ENCODE measurements at regions not wholly inside any gene's neighbourhood (a gene's known extent, or its start where the extent isn't known, plus 50 kb on each side); places are given as distances from the start of the nearest gene placed in this dataset.
A peak's percentile ranks its signal among the peaks of the same experiment; 100 is the strongest.

DNA sequence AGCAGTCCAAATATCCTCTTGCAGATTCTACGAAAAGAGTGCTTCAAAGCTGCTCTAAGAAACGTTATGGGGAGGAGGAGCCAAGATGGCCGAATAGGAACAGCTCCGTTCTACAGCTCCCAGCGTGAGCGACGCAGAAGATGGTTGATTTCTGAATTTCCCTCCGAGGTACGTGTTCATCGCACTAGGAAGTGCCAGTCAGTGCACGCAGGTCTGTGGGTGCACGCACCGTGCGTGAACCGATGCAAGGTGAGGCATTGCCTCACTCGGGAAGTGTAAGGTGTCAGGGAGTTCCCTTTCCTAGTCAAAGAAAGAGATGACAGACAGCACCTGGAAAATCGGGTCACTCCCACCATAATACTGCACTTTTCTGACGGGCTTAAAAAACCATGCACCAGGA, 272.1 kb upstream of the DEFB115 start:
- no peaks in the 10 kb centered on the region for H3K27me3 ChIP-seq (replicated peaks in 1 of 4; ENCODE audit: control insufficient read depth in 3 of 4, extremely low read depth in 1 of 4, insufficient read depth in 3 of 4, low read length in 3 of 4)
- CTCF ChIA-PET (ENCODE audit: partially characterized antibody): no interaction called here
- H2BK12ac ChIP-seq (ENCODE audit: low read depth, low read length): no peak overlapping the region
- no peaks in the 10 kb centered on the region for H3K79me1 ChIP-seq (ENCODE audit: low read depth, low read length)
- no peaks in the 10 kb centered on the region for H3K23me2 ChIP-seq (ENCODE audit: low read depth, low read length)
- no peak overlapping the region for H3K9ac ChIP-seq (replicated peaks in 1 of 4; ENCODE audit: extremely low read depth in 1 of 4, low read depth in 3 of 4, low read length in 3 of 4)
- no peak overlapping the region for H3K56ac ChIP-seq (replicated peaks; ENCODE audit: insufficient read length, low read depth, low read length)
- H3K4me3 ChIP-seq (ENCODE audit: extremely low read depth in 1 of 4, insufficient read depth in 2 of 4, low read depth in 3 of 4, low read length in 4 of 4): no peak overlapping the region
- no peak overlapping the region for H3K4ac ChIP-seq (replicated peaks; ENCODE audit: insufficient read length, low read depth, low read length)
- no peak overlapping the region for H3K14ac ChIP-seq (ENCODE audit: insufficient read length)
- no peak overlapping the region for H2BK20ac ChIP-seq (ENCODE audit: low read length)
- no peak overlapping the region for H3K4me2 ChIP-seq (ENCODE audit: insufficient read depth in 1 of 2, low read depth in 2 of 2, low read length in 2 of 2)
- no peak overlapping the region for H4K5ac ChIP-seq (ENCODE audit: insufficient read length, low read depth, low read length)
- H4K8ac ChIP-seq (ENCODE audit: extremely low read depth, insufficient read depth, low read length): no peak overlapping the region
- H4K91ac ChIP-seq (replicated peaks; ENCODE audit: insufficient read length, low read length): no peak overlapping the region
- no peak overlapping the region for H2BK5ac ChIP-seq (ENCODE audit: low read depth, low read length)
- FAIRE-seq: no peak
- no peak overlapping the region for H3K27ac ChIP-seq (ENCODE audit: low read depth, low read length)
- no peak overlapping the region for H2BK15ac ChIP-seq (ENCODE audit: low read length)
- DNase-seq (ENCODE audit: low read depth in 1 of 2, low spot score in 2 of 2): peak in 1 of 2 experiments; percentile 34
- POLR2A ChIA-PET (ENCODE audit: partially characterized antibody): no interaction called here
- H3K9me3 ChIP-seq (ENCODE audit: insufficient read depth in 2 of 2, low read depth in 1 of 2, low read length in 1 of 2): peaks cover 18 to 19% of the 10 kb centered on the region in 2 experiments; a peak in 3 of 4 replicates
- no peak overlapping the region for H2AK5ac ChIP-seq (ENCODE audit: low read depth, low read length)
- H3K18ac ChIP-seq (ENCODE audit: extremely low read depth, low read length): no peak overlapping the region
- no peaks in the 10 kb centered on the region for H3K79me2 ChIP-seq (ENCODE audit: control insufficient read depth in 1 of 2, insufficient read depth in 2 of 2, low read length in 2 of 2)
- no peaks in the 10 kb centered on the region for H3K36me3 ChIP-seq (ENCODE audit: control insufficient read depth in 2 of 4, insufficient read depth in 4 of 4, low read length in 3 of 4)
- H3K4me1 ChIP-seq (replicated peaks in 1 of 4; ENCODE audit: control insufficient read depth in 3 of 4, insufficient read depth in 4 of 4, low read length in 3 of 4): no peaks in the 10 kb centered on the region
- H3K23ac ChIP-seq (ENCODE audit: insufficient read length): no peak overlapping the region
- no peaks in the 10 kb centered on the region for H4K20me1 ChIP-seq (replicated peaks in 1 of 2; ENCODE audit: control insufficient read depth in 1 of 2, insufficient read depth in 2 of 2, low read length in 2 of 2)
- no peak overlapping the region for H2AFZ ChIP-seq (ENCODE audit: low read length)
- 90% methylated on average over 13 of the region's 18 CpGs; no CpG with 5 or more reads in 1 of the 2 experiments for WGBS, 2 experiments (ENCODE audit: extremely low coverage in 1 of 2, insufficient coverage in 1 of 2, insufficient read length in 1 of 2, insufficient replicate concordance in 2 of 2, low coverage in 1 of 2, low lambda C conversion rate in 2 of 2, missing lambda C conversion rate in 1 of 2)
- no peak overlapping the region for H2BK120ac ChIP-seq (replicated peaks; ENCODE audit: low read depth, low read length)
- TF ChIP-seq PHF8 (conservative IDR thresholded peaks at IDR 0.05; ENCODE audit: low read depth, low read length) (no peak), POLR2AphosphoS5 (IDR thresholded peaks at IDR 0.05; ENCODE audit: low read depth, low read length) (no peak), ASH2L (IDR thresholded peaks at IDR 0.05; ENCODE audit: low read length) (no peak), ATF3 (IDR thresholded peaks at IDR 0.05; ENCODE audit: insufficient read depth, low read depth, low read length) (no peak), FOSL1 (IDR thresholded peaks at IDR 0.05; ENCODE audit: insufficient read depth, low read depth, low read length) (no peak), HDAC6 (IDR thresholded peaks at IDR 0.05; ENCODE audit: low read depth, low read length) (no peak), SRF (IDR thresholded peaks at IDR 0.05; ENCODE audit: low read depth, low read length) (no peak), YY1 (IDR thresholded peaks at IDR 0.05; ENCODE audit: low read depth, low read length) (no peak), EGR1 (IDR thresholded peaks at IDR 0.05; ENCODE audit: borderline replicate concordance, low read depth, low read length) (no peak), SIN3A (conservative IDR thresholded peaks at IDR 0.05 in 1 of 2, IDR thresholded peaks at IDR 0.05 in 1 of 2; ENCODE audit: low read depth in 1 of 2, low read length in 2 of 2) (no peak), CBX8 (IDR thresholded peaks at IDR 0.05; ENCODE audit: borderline replicate concordance, low read depth, low read length) (no peak), SIX5 (IDR thresholded peaks at IDR 0.05; ENCODE audit: low read depth, low read length) (no peak), TAF7 (optimal IDR thresholded peaks at IDR 0.05; ENCODE audit: borderline replicate concordance, low read depth, low read length) (no peak), CTBP2 (IDR thresholded peaks at IDR 0.05; ENCODE audit: borderline replicate concordance, insufficient read depth, insufficient read length, low read length) (no peak)

All from H1 (cell line).